GM12872 (cell line): ENCODE measurements at regions not wholly inside any gene's neighbourhood (a gene's known extent, or its start where the extent isn't known, plus 50 kb on each side); places are given as distances from the start of the nearest gene placed in this dataset.

Experiments
- CTCF ChIP-seq: IDR thresholded peaks from 3 replicates; pipeline ENCODE4 v1.5.1; 2011; ENCODE audit warnings: low read depth, mild to moderate bottlenecking, low read length, moderate library complexity; ENCODE audit not compliant: insufficient read depth

- no peak for TF ChIP-seq CTCF
Observed at GRCh38 chr10:111789821-111790220, 393.7 kb downstream of the GPAM start.

DNA sequence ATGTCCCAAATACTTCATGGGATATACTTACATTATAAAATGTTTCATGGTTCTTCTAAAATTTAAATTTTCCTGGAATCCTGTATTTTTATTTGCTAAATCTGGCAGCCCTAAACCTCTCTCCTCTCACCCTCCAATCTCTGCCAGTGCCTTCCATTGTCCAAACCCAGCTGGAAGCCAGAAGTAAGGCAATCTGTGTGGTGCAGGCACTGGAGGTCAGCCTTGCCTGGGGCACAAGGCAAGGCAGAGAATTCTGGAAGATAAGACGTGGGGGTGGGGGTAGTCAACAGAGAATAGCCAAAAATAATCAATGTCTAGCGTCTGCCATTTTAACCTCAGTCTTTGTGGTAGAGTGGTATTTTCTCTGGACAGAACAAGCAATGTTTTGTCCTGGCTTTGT is 381.7 kb downstream of the GPAM start:
- TF ChIP-seq CTCF: no peak

- no peak for TF ChIP-seq CTCF
Observed at GRCh38 chr10:111804781-111805180, 378.8 kb downstream of the GPAM start.

- no peak for TF ChIP-seq CTCF
Observed at GRCh38 chr10:111811517-111811916, 372.0 kb downstream of the GPAM start.

GRCh38 chr10:111820471-111820870 is 363.1 kb downstream of the GPAM start:
- TF ChIP-seq CTCF: no peak

GRCh38 chr10:111821871-111822270 is 361.7 kb downstream of the GPAM start:
- no peak for TF ChIP-seq CTCF

- no peak for TF ChIP-seq CTCF
Observed at GRCh38 chr10:111822661-111823060, 360.9 kb downstream of the GPAM start.

DNA sequence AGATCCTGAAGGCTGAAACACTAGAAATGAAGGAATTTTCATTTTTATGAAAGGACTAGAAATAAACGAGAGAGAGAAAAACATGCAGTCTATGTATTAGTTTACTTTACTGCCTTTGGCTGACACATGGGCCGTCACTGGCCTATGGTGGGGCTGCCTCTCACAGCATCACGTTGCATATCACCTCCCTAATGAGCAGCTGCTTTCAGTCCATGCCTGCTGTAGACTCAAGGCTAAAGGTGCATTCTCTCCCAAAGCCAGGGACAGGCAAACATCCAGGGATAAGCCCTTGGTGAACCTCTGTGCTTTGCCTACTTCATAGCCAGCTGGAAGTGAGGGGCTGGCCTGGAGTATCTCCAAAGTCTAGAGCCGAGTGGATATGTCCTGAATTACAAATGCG is 359.4 kb downstream of the GPAM start:
- no peak for TF ChIP-seq CTCF
